AG09309 (cell line): ENCODE measurements at regions not wholly inside any gene's neighbourhood (a gene's known extent, or its start where the extent isn't known, plus 50 kb on each side); places are given as distances from the start of the nearest gene placed in this dataset.

ENCODE experiments used
- DNase-seq: peaks from one replicate; pipeline ENCODE4 v3.0.0-alpha.2; 2010; ENCODE audit warnings: low read depth
- H3K4me3 ChIP-seq: 2 replicates; pipeline ENCODE4 v1.5.1; 2011; ENCODE audit warnings: mild to moderate bottlenecking, low read depth, low read length, moderate library complexity; ENCODE audit not compliant: control insufficient read depth
- CTCF ChIP-seq: IDR thresholded peaks from 2 replicates; pipeline ENCODE4 v1.5.1; 2011; ENCODE audit warnings: mild to moderate bottlenecking, low read depth, low read length, inconsistent platforms; ENCODE audit not compliant: insufficient read depth, control insufficient read depth; ENCODE audit errors: missing control alignments

- DNase-seq: no peak
- no peak for TF ChIP-seq CTCF
- H3K4me3 ChIP-seq: no peak overlapping the region
These were observed 76.1 kb upstream of the LIMCH1 start for GRCh38 chr4:41461780-41462307.

- TF ChIP-seq CTCF: no peak
- no peak overlapping the region for H3K4me3 ChIP-seq
- DNase-seq: no peak
These were observed 72.7 kb upstream of the LIMCH1 start for GRCh38 chr4:41465146-41465761.

- no peak overlapping the region for H3K4me3 ChIP-seq
- DNase-seq: no peak
- TF ChIP-seq CTCF: no peak
These were observed 71.7 kb upstream of the LIMCH1 start for GRCh38 chr4:41466249-41466648.

GRCh38 chr4:41468122-41468521 is 69.8 kb upstream of the LIMCH1 start:
- no peak for DNase-seq
- TF ChIP-seq CTCF: no peak
- H3K4me3 ChIP-seq: no peak overlapping the region

- TF ChIP-seq CTCF: no peak
- DNase-seq: no peak
- H3K4me3 ChIP-seq: no peak overlapping the region
These were observed 66.6 kb upstream of the LIMCH1 start for GRCh38 chr4:41471126-41472071.

GRCh38 chr4:41472081-41472480 is 65.9 kb upstream of the LIMCH1 start:
- no peak for DNase-seq
- no peak overlapping the region for H3K4me3 ChIP-seq
- TF ChIP-seq CTCF: no peak
